CD4-positive, alpha-beta T cell (primary cell): ENCODE measurements at regions not wholly inside any gene's neighbourhood (a gene's known extent, or its start where the extent isn't known, plus 50 kb on each side); places are given as distances from the start of the nearest gene placed in this dataset.

Experiments
- ATAC-seq: fragments of 200-7000 bp; cut with Tn5 transposase; one replicate; pipeline ENCODE4 v1.10.0; 2022; ENCODE audit warnings: mild to moderate bottlenecking; ENCODE audit not compliant: poor library complexity
- CTCF ChIA-PET: fragments of 350-600 bp; sonication (Branson Sonifier 250); formaldehyde crosslinking; loops from one replicate; lab custom pipeline; 2021; ENCODE audit warnings: antibody characterized with exemption, inconsistent platforms; lab: Charles Lee
- POLR2A ChIA-PET: fragments of 350-600 bp; sonication (Branson Sonifier 250); formaldehyde crosslinking; loops from one replicate; lab custom pipeline; 2021; ENCODE audit warnings: antibody characterized with exemption, inconsistent platforms; lab: Charles Lee
- DNase-seq, 14 experiments: peaks; one replicate each; pipeline ENCODE4 v3.0.0-alpha.2; 2013 to 2020; ENCODE audit warnings: mixed read lengths in 2 of 14
- H3K27ac ChIP-seq, 2 donors: one replicate each; pipeline versions ENCODE4 v1.5.1 to v1.7.0; 2013; ENCODE audit warnings: low read length in 2 of 2, low read depth in 1 of 2, mild to moderate bottlenecking in 1 of 2
- H3K27me3 ChIP-seq, 2 experiments: 1 replicate in 1 of 2; 2 replicates in 1 of 2; pipeline versions ENCODE4 v1.6.1 to v1.7.0; 2013; ENCODE audit warnings: low read length in 2 of 2, control low read depth in 1 of 2, mild to moderate bottlenecking in 1 of 2, moderate library complexity in 1 of 2; ENCODE audit not compliant: insufficient read depth in 2 of 2, control insufficient read depth in 1 of 2
- H3K36me3 ChIP-seq: one replicate; pipeline ENCODE4 v1.6.1; 2013; ENCODE audit warnings: low read length, control low read depth; ENCODE audit not compliant: insufficient read depth
- H3K4me1 ChIP-seq: one replicate; pipeline ENCODE4 v1.6.1; 2013; ENCODE audit warnings: low read length, control low read depth; ENCODE audit not compliant: insufficient read depth
- H3K4me3 ChIP-seq: one replicate; pipeline ENCODE4 v1.5.1; 2013; ENCODE audit warnings: mild to moderate bottlenecking, low read length, moderate library complexity
- H3K9me3 ChIP-seq, 2 experiments: 1 replicate in 1 of 2; 2 replicates in 1 of 2; pipeline versions ENCODE4 v1.6.1 to v1.7.0; 2013; ENCODE audit warnings: low read length in 2 of 2, mild to moderate bottlenecking in 2 of 2, control low read depth in 1 of 2, moderate library complexity in 1 of 2; ENCODE audit not compliant: control insufficient read depth in 1 of 2, insufficient read depth in 1 of 2
- H3K27ac Mint-ChIP-seq: one replicate; pipeline ENCODE4 v1.8.0; 2020; ENCODE audit warnings: mixed read lengths
- H3K27me3 Mint-ChIP-seq: one replicate; pipeline ENCODE4 v1.8.0; 2021; ENCODE audit warnings: mixed read lengths
- H3K36me3 Mint-ChIP-seq: one replicate; pipeline ENCODE4 v1.8.0; 2021; ENCODE audit warnings: low read depth, mixed read lengths
- H3K4me1 Mint-ChIP-seq: one replicate; pipeline ENCODE4 v1.8.0; 2021; ENCODE audit warnings: low read depth, mixed read lengths
- H3K4me3 Mint-ChIP-seq: one replicate; pipeline ENCODE4 v1.8.0; 2020; ENCODE audit warnings: mild to moderate bottlenecking, mixed read lengths
- H3K9me3 Mint-ChIP-seq: one replicate; pipeline ENCODE4 v1.8.0; 2020; ENCODE audit warnings: mixed read lengths
- CTCF ChIP-seq: fragments of 200-600 bp; IDR thresholded peaks from one replicate; pipeline ENCODE4 v1.8.0; 2022; ENCODE audit warnings: antibody characterized with exemption, mild to moderate bottlenecking
- intact Hi-C, 2 experiments: fragments of 100-400 bp; cut with DNase I in 1 of 2; cut with micrococcal nuclease in 1 of 2; formaldehyde crosslinking; loops; one replicate each; pipeline versions ENCODE4 v1.15.1 to v1.9.0; 2023 to 2025; cut with DNase I, micrococcal nuclease

DNA sequence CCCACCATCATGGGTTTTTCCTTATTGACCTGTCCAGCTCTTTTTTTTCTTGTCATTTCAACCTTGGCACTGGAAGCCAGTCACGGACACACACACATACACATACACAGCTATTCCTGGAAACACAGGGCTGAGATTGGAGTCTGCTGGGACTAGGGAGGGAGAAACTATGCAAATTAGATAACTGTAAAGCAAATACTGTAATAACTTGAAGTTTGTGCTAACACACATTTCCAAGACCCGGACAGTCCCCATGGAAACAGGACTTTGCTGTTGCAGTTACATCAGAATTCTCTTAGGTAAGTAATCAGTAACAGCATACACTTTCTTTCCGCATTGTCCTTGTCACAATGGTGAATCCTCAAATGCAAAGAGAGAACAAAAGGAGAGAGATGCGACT lies 304.4 kb downstream of the KBTBD8 start:
- intact Hi-C loops = no loop called here
- ATAC-seq (no peak), DNase-seq (no peak)
- Histone ChIP-seq H3K9me3 (no peaks in the 10 kb centered on the region), H3K4me1 (no peaks in the 10 kb centered on the region), H3K4me3 (no peak overlapping the region), H3K27me3 (no peaks in the 10 kb centered on the region), H3K36me3 (no peaks in the 10 kb centered on the region), H3K27ac (no peak overlapping the region)
- H3K36me3 Mint-ChIP-seq = no peaks in the 10 kb centered on the region
- no peaks in the 10 kb centered on the region for H3K9me3 Mint-ChIP-seq
- no peaks in the 10 kb centered on the region for H3K27me3 Mint-ChIP-seq
- no peaks in the 10 kb centered on the region for H3K4me1 Mint-ChIP-seq
- ChIA-PET POLR2A (no interaction called here), CTCF (no interaction called here)
- no peak for TF ChIP-seq CTCF
- no peak overlapping the region for H3K27ac Mint-ChIP-seq
- H3K4me3 Mint-ChIP-seq = no peak overlapping the region

DNA sequence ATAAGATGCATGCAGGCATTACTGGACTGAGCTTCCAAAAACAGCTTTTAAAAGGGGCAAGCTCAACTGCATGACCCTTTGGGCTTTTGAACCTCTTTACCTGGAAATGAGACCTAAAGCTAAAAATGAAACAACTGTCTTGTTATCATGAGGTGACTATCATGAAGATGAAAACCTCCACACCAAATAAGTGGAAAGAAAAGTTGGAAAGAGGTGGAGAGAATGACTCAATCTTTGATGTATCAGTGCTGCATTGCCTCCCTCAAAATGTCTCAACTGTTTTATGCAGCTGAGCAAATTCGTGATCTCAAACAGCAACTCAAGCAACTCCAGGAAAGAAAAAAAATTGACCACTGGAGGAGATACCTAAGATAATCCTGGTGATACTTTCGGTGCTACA lies 307.1 kb downstream of the KBTBD8 start:
- Histone ChIP-seq H3K27me3 (no peaks in the 10 kb centered on the region), H3K4me3 (no peak overlapping the region), H3K27ac (no peak overlapping the region), H3K9me3 (no peaks in the 10 kb centered on the region), H3K36me3 (no peaks in the 10 kb centered on the region), H3K4me1 (no peaks in the 10 kb centered on the region)
- Mint-ChIP-seq H3K9me3 (no peaks in the 10 kb centered on the region), H3K27me3 (no peaks in the 10 kb centered on the region), H3K36me3 (no peaks in the 10 kb centered on the region), H3K4me1 (no peaks in the 10 kb centered on the region), H3K4me3 (no peak overlapping the region), H3K27ac (no peak overlapping the region)
- ATAC-seq = no peak
- TF ChIP-seq CTCF = no peak
- intact Hi-C loops = no loop called here
- no peak for DNase-seq
- ChIA-PET CTCF (no interaction called here), POLR2A (no interaction called here)

- H3K4me3 ChIP-seq = no peak overlapping the region
- POLR2A ChIA-PET = no interaction called here
- no peaks in the 10 kb centered on the region for H3K4me1 ChIP-seq
- H3K9me3 ChIP-seq = no peaks in the 10 kb centered on the region
- TF ChIP-seq CTCF = no peak
- H3K27ac Mint-ChIP-seq = no peak overlapping the region
- CTCF ChIA-PET = no interaction called here
- ATAC-seq = no peak
- no peak overlapping the region for H3K4me3 Mint-ChIP-seq
- intact Hi-C loops = no loop called here
- no peaks in the 10 kb centered on the region for H3K9me3 Mint-ChIP-seq
- H3K36me3 Mint-ChIP-seq = no peaks in the 10 kb centered on the region
- H3K4me1 Mint-ChIP-seq = no peaks in the 10 kb centered on the region
- no peaks in the 10 kb centered on the region for H3K27me3 Mint-ChIP-seq
- no peak for DNase-seq
- H3K36me3 ChIP-seq = no peaks in the 10 kb centered on the region
- no peak overlapping the region for H3K27ac ChIP-seq
- H3K27me3 ChIP-seq = no peaks in the 10 kb centered on the region
Observed at GRCh38 chr3:67305922-67306321, 307.8 kb downstream of the KBTBD8 start.
